ENCODE measurements at regions not wholly inside any gene's neighbourhood (a gene's known extent, or its start where the extent isn't known, plus 50 kb on each side); places are given as distances from the start of the nearest gene placed in this dataset.
A peak's percentile ranks its signal among the peaks of the same experiment; 100 is the strongest.

GRCh38 chr7:45975847-45976484, 54.9 kb upstream of the IGFBP3 start:
- H3K4me3 ChIP-seq: no peak overlapping the region
- TF ChIP-seq CTCF (IDR thresholded peaks at IDR 0.05): no peak
- intact Hi-C loops (cut with DNase I): no loop called here

GRCh38 chr7:45975367-45975766, 54.3 kb upstream of the IGFBP3 start:
- no peak for TF ChIP-seq CTCF (IDR thresholded peaks at IDR 0.05)
- H3K27me3 ChIP-seq: peaks cover 0 to 3% (median 0%) of the 10 kb centered on the region in 7 donors
- H3K27ac ChIP-seq: no peak overlapping the region
- WGBS, 2 donors: 68 to 79% methylated on average over 1 of the region's 1 CpG
- H3K9me3 ChIP-seq: no peaks in the 10 kb centered on the region
- DNase-seq (no peak), ATAC-seq (no peak)
- no peaks in the 10 kb centered on the region for H3K36me3 ChIP-seq
- H3K4me3 ChIP-seq: no peak overlapping the region
- H3K4me1 ChIP-seq: peaks cover 0 to 27% (median 11%) of the 10 kb centered on the region in 9 donors
- intact Hi-C loops (cut with DNase I): no loop called here

More at GRCh38 chr7:45975847-45976484, 54.9 kb upstream of the IGFBP3 start:
- no peak for ATAC-seq
- Histone ChIP-seq H3K27me3 (peaks cover 0 to 3% (median 0%) of the 10 kb centered on the region in 7 donors), H3K27ac (no peak overlapping the region), H3K4me1 (peaks cover 0 to 27% (median 11%) of the 10 kb centered on the region in 9 donors), H3K9me3 (no peaks in the 10 kb centered on the region), H3K36me3 (no peaks in the 10 kb centered on the region)
- no peak for DNase-seq
- WGBS, 2 donors: 90 to 94% methylated on average over 8 of the region's 8 CpGs

GRCh38 chr7:45974540-45975360, 53.7 kb upstream of the IGFBP3 start:
- no peak for TF ChIP-seq CTCF (IDR thresholded peaks at IDR 0.05)
- 69 to 77% methylated on average over 12 of the region's 12 CpGs for WGBS, 2 donors
- no peaks in the 10 kb centered on the region for H3K9me3 ChIP-seq
- ATAC-seq (peak in 3 of 8 donors; percentile 24 to 56 (median 49)), DNase-seq (no peak)
- H3K4me1 ChIP-seq: peaks cover 0 to 27% (median 11%) of the 10 kb centered on the region in 9 donors
- peaks cover 0 to 3% (median 0%) of the 10 kb centered on the region in 7 donors for H3K27me3 ChIP-seq
- H3K36me3 ChIP-seq: no peaks in the 10 kb centered on the region
- H3K27ac ChIP-seq: no peak overlapping the region
- no peak overlapping the region for H3K4me3 ChIP-seq
- intact Hi-C loops (cut with DNase I): no loop called here

GRCh38 chr7:45973725-45974532, 52.9 kb upstream of the IGFBP3 start:
- Histone ChIP-seq H3K36me3 (no peaks in the 10 kb centered on the region), H3K9me3 (no peaks in the 10 kb centered on the region), H3K27ac (no peak overlapping the region), H3K4me1 (peaks cover 0 to 25% (median 11%) of the 10 kb centered on the region in 9 donors), H3K27me3 (peaks cover 0 to 3% (median 0%) of the 10 kb centered on the region in 7 donors), H3K4me3 (no peak overlapping the region)
- intact Hi-C loops (cut with DNase I): no loop called here
- ATAC-seq (peak in 1 of 8 donors; percentile 14), DNase-seq (no peak)
- WGBS, 2 donors: 61 to 68% methylated on average over 14 of the region's 14 CpGs
- TF ChIP-seq CTCF (IDR thresholded peaks at IDR 0.05): no peak
